COLO668 (cell line): ENCODE measurements at regions not wholly inside any gene's neighbourhood (a gene's known extent, or its start where the extent isn't known, plus 50 kb on each side); places are given as distances from the start of the nearest gene placed in this dataset.

Source experiments
- DNase-seq: peaks from one replicate; lab custom pipeline; 2025; ENCODE audit not compliant: unreplicated experiment; lab: John Stamatoyannopoulos, UW

- DNase-seq: no peak
Observed at GRCh38 chr2:119051263-119051662, 107.3 kb downstream of the C1QL2 start.

GRCh38 chr2:119049968-119050704, 108.1 kb downstream of the MARCO start:
- peak; percentile 9 for DNase-seq
